ENCODE measurements at regions not wholly inside any gene's neighbourhood (a gene's known extent, or its start where the extent isn't known, plus 50 kb on each side); places are given as distances from the start of the nearest gene placed in this dataset.

GRCh38 chr4:19531906-19532848 is 719.5 kb upstream of the SLIT2 start:
- H3K4me1 Mint-ChIP-seq = peaks cover 27% of the 10 kb centered on the region
- DNase-seq (ENCODE audit: low spot score in 2 of 2, unreplicated experiment in 2 of 2) = no peak
- no peaks in the 10 kb centered on the region for H3K36me3 Mint-ChIP-seq
- no peak for TF ChIP-seq CTCF (IDR thresholded peaks at IDR 0.05; ENCODE audit: unreplicated experiment)
- no peak overlapping the region for H3K4me3 Mint-ChIP-seq
- no peaks in the 10 kb centered on the region for H3K27me3 Mint-ChIP-seq (ENCODE audit: low read depth)
- peaks cover 13% of the 10 kb centered on the region for H3K9me3 Mint-ChIP-seq
- H3K27ac Mint-ChIP-seq = peak overlapping the region; percentile 23

GRCh38 chr4:19523964-19524363 is 727.7 kb upstream of the SLIT2 start:
- TF ChIP-seq CTCF (IDR thresholded peaks at IDR 0.05; ENCODE audit: unreplicated experiment) = no peak
- Mint-ChIP-seq H3K4me1 (peaks cover 3% of the 10 kb centered on the region), H3K9me3 (peaks cover 15% of the 10 kb centered on the region), H3K4me3 (no peak overlapping the region), H3K27ac (no peak overlapping the region), H3K36me3 (no peaks in the 10 kb centered on the region), H3K27me3 (ENCODE audit: low read depth) (no peaks in the 10 kb centered on the region)
- no peak for DNase-seq (ENCODE audit: low spot score in 2 of 2, unreplicated experiment in 2 of 2)

DNA sequence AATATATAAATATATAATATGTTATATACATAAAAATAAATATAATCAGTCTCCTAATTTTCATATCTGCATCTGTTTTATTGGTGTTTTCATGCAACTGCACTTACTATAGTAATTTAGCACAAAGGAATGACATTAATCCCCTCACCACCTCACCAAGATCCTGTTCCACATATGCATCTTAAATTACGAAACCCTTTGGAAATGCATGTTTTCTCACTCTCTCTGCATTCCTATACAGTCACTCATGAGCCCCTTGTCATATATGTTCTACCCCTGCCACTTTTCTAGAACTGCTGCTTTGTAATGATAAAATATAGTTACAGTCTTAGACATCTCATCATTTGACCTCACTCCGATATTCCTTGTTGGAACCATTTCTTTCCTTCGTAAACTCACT is 728.7 kb upstream of the SLIT2 start:
- Mint-ChIP-seq H3K4me3 (no peak overlapping the region), H3K36me3 (no peaks in the 10 kb centered on the region), H3K9me3 (peaks cover 7% of the 10 kb centered on the region), H3K27ac (no peak overlapping the region), H3K4me1 (peaks cover 3% of the 10 kb centered on the region), H3K27me3 (ENCODE audit: low read depth) (no peaks in the 10 kb centered on the region)
- TF ChIP-seq CTCF (IDR thresholded peaks at IDR 0.05; ENCODE audit: unreplicated experiment) = no peak
- no peak for DNase-seq (ENCODE audit: low spot score in 2 of 2, unreplicated experiment in 2 of 2)

DNA sequence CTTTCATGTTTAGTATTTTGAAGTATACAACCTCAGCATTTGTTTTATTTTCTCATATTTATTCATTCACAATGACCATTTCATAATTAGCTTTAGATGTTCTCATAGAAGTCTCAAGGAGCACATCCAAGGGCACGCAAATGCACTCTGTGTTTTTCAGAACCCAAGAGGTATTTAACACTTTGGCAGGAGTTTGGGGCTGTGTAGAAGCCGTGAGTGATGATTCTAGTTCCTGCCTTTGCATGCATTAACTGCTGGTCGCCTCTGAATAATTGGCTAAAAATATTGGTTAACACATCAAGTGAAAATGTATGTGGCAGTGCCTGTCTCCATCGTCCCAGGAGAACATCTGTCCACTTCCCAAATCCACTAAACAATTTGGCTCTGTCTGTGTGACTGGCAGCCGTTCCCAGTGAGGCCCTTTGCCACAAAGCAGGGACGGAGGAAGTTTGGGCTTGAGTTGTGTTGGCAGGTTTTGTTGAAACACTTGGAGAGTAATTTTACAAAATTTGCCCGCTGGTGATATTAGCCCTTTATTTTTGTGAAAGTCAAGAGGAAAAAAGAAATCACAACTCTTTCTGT is 730.7 kb upstream of the SLIT2 start:
- H3K27ac Mint-ChIP-seq = no peak overlapping the region
- no peak overlapping the region for H3K4me3 Mint-ChIP-seq
- TF ChIP-seq CTCF (IDR thresholded peaks at IDR 0.05; ENCODE audit: unreplicated experiment) = no peak
- no peak for DNase-seq (ENCODE audit: low spot score in 2 of 2, unreplicated experiment in 2 of 2)
- H3K36me3 Mint-ChIP-seq = no peaks in the 10 kb centered on the region
- H3K27me3 Mint-ChIP-seq (ENCODE audit: low read depth) = no peaks in the 10 kb centered on the region
- peaks cover 4% of the 10 kb centered on the region for H3K9me3 Mint-ChIP-seq
- peaks cover 2% of the 10 kb centered on the region for H3K4me1 Mint-ChIP-seq

GRCh38 chr4:19514276-19515070 is 737.2 kb upstream of the SLIT2 start:
- H3K27ac Mint-ChIP-seq = no peak overlapping the region
- no peaks in the 10 kb centered on the region for H3K36me3 Mint-ChIP-seq
- H3K27me3 Mint-ChIP-seq (ENCODE audit: low read depth) = no peaks in the 10 kb centered on the region
- H3K4me1 Mint-ChIP-seq = peaks cover 9% of the 10 kb centered on the region
- H3K9me3 Mint-ChIP-seq = peaks cover 9% of the 10 kb centered on the region
- TF ChIP-seq CTCF (IDR thresholded peaks at IDR 0.05; ENCODE audit: unreplicated experiment) = no peak
- DNase-seq (ENCODE audit: low spot score in 2 of 2, unreplicated experiment in 2 of 2) = no peak
- H3K4me3 Mint-ChIP-seq = no peak overlapping the region
